ENCODE measurements at regions not wholly inside any gene's neighbourhood (a gene's known extent, or its start where the extent isn't known, plus 50 kb on each side); places are given as distances from the start of the nearest gene placed in this dataset.
"Not testable (repeated sequence)": the region's sequence is repeated elsewhere in the genome, so short reads cannot be mapped to it uniquely, and the experiment has no call there.

- no peak for DNase-seq
Observed at GRCh38 chr21:28332796-28333195, 659.9 kb downstream of the LTN1 start.

GRCh38 chr21:28325618-28326017, 667.1 kb downstream of the LTN1 start:
- no peak for DNase-seq

- DNase-seq: no peak
Observed at GRCh38 chr21:28324690-28325089, 668.0 kb downstream of the LTN1 start.

- no peak for DNase-seq
Observed at GRCh38 chr21:28317177-28317950, 675.3 kb downstream of the LTN1 start.

- DNase-seq: no peak
Observed at GRCh38 chr21:28311411-28312190, 681.1 kb downstream of the LTN1 start.

GRCh38 chr21:28310711-28311110, 682.0 kb downstream of the LTN1 start:
- DNase-seq: no peak

GRCh38 chr21:28310171-28310685, 682.4 kb downstream of the LTN1 start:
- DNase-seq: no peak

GRCh38 chr21:28309596-28309995, 683.1 kb downstream of the LTN1 start:
- DNase-seq: no peak

GRCh38 chr21:28308516-28308915, 684.2 kb downstream of the LTN1 start:
- DNase-seq: peak; percentile 33

GRCh38 chr21:28299946-28300345, 692.7 kb downstream of the LTN1 start:
- no peak for DNase-seq

- DNase-seq: no peak
Observed at GRCh38 chr21:28298251-28298672, 694.4 kb downstream of the LTN1 start.

GRCh38 chr21:28294051-28294450, 698.6 kb downstream of the LTN1 start:
- no peak for DNase-seq

- DNase-seq: peak; percentile 40
Observed at GRCh38 chr21:28283641-28284490, 708.8 kb downstream of the LTN1 start.

GRCh38 chr21:28282833-28283232, 709.8 kb downstream of the LTN1 start:
- DNase-seq: no peak

- DNase-seq: not testable (repeated sequence)
Observed at GRCh38 chr21:28281357-28281756, 711.3 kb downstream of the LTN1 start.

- DNase-seq: no peak
Observed at GRCh38 chr21:28280611-28281010, 712.1 kb downstream of the LTN1 start.

GRCh38 chr21:28277324-28277723, 715.4 kb downstream of the LTN1 start:
- no peak for DNase-seq

- DNase-seq: no peak
Observed at GRCh38 chr21:28272272-28272992, 720.2 kb downstream of the LTN1 start.

- no peak for DNase-seq
Observed at GRCh38 chr21:28269173-28269572, 723.5 kb downstream of the LTN1 start.

GRCh38 chr21:28268685-28269084, 724.0 kb downstream of the LTN1 start:
- no peak for DNase-seq

- DNase-seq: no peak
Observed at GRCh38 chr21:28267449-28267848, 725.2 kb downstream of the LTN1 start.

GRCh38 chr21:28266061-28266460, 726.6 kb downstream of the LTN1 start:
- DNase-seq: no peak
